GM13977 (cell line): ENCODE measurements at regions not wholly inside any gene's neighbourhood (a gene's known extent, or its start where the extent isn't known, plus 50 kb on each side); places are given as distances from the start of the nearest gene placed in this dataset.

Experiments used
- DNase-seq: peaks from one replicate; pipeline ENCODE4 v3.0.0; 2012; ENCODE audit warnings: low spot score
- in situ Hi-C: fragments of 300-500 bp; cut with MboI; formaldehyde crosslinking; loops from one replicate; pipeline ENCODE4 v1.12.0; 2022; ENCODE audit warnings: low sequenced_read_pairs, low pct_unique_long_range_greater_than_20kb, mixed read lengths, inconsistent platforms; ENCODE audit not compliant: unreplicated experiment
- TF ChIP-seq, protein P1 (sequence below): IDR thresholded peaks from 2 replicates; pipeline ENCODE4 v1.5.1; 2012; ENCODE audit warnings: mild to moderate bottlenecking, control low read depth; ENCODE audit not compliant: insufficient read depth; ENCODE audit errors: extremely low read depth, missing control alignments

DNA sequence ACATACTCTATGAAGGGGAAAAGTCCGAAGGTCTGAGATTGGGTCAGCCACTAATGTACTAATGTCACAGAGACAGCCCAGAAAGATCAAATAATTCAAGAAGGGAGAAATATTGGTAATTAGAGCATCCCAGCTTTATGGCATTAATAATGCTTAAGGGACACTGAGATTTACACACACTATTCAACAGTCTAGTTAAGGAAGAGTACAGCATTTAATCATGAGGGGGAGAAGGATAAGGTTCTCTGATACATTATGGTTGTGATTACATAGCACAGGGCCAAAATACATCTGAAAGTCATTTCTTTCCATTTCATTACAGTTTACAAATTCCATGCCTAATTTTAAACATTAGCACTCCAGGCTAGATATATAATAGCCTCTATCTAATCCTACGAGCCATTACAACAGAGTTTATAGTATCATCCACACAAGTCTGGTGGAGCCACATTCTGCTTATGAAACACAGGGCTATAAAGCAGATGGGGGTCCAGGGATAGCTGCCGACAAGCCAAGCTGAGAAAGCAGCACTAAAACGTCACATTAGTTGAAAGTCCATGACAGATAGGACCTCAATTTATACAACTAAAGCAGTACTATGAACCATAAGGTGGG lies 108.0 kb upstream of the GRIA3 start:
- TF ChIP-seq, protein P1, sequence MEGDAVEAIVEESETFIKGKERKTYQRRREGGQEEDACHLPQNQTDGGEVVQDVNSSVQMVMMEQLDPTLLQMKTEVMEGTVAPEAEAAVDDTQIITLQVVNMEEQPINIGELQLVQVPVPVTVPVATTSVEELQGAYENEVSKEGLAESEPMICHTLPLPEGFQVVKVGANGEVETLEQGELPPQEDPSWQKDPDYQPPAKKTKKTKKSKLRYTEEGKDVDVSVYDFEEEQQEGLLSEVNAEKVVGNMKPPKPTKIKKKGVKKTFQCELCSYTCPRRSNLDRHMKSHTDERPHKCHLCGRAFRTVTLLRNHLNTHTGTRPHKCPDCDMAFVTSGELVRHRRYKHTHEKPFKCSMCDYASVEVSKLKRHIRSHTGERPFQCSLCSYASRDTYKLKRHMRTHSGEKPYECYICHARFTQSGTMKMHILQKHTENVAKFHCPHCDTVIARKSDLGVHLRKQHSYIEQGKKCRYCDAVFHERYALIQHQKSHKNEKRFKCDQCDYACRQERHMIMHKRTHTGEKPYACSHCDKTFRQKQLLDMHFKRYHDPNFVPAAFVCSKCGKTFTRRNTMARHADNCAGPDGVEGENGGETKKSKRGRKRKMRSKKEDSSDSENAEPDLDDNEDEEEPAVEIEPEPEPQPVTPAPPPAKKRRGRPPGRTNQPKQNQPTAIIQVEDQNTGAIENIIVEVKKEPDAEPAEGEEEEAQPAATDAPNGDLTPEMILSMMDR: no peak
- in situ Hi-C loops: no loop called here

DNA sequence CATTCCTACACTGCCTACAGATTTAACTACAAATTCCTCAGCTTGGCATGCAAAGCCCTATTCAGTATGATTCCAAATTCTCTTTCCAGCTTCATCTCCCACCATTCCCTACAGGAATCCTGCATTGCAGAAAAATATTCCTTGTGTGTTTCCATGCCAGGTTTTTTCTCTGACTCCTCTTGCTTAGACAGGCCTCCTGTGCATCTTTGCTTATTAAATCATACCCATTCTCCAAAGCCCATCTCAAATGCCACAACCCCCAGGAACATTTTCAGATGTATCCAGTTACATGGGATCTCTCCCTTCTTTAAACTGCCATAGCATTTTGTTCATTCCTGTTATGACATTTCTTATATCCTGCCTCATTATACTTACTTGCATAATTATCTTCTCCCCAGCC lies 106.4 kb upstream of the GRIA3 start:
- in situ Hi-C loops: no loop called here

More for the DNA sequence above, 108.0 kb upstream of the GRIA3 start:
- DNase-seq: no peak

DNA sequence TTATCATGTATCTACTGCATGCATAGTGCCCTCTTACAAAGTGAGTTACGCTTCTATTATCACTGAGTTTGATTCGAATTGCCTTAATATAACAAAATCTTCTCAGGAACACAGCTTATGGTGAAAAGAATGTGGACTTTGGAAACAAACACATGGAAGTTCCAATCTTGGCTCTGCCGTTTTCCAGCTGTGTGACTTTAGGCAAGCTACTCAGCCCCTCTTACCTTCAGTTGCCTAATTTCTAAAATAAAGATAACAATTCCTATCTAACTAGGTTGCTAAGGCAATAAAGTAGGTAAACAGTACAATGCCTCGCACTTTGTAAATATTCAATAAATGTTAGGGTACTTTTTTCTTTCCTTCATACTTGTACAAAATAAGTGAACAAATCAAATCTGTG lies 104.0 kb upstream of the GRIA3 start:
- TF ChIP-seq, protein P1: no peak
- no peak for DNase-seq
- in situ Hi-C loops: no loop called here

More for the DNA sequence above, 106.4 kb upstream of the GRIA3 start:
- TF ChIP-seq, protein P1: no peak
- DNase-seq: no peak

DNA sequence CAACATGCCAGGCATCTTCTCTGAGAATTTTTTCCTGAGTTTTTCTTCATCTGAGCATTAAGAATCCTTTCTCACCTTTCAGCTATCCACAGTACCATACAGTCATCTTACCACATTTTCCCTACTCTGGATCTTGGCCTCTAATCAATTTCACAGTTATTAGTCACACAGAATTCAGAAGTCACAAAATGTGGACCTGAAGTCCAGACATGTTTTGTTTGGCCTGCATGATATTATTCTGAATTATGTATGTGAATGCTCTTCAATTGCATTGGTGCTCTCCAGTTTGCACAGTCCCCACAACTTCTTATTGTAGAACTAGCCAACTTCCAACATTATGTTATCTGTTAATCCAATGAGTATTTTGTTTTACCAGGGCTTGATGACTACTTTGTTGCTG lies 102.3 kb upstream of the GRIA3 start:
- no peak for DNase-seq
- in situ Hi-C loops: no loop called here
- TF ChIP-seq, protein P1: no peak

DNA sequence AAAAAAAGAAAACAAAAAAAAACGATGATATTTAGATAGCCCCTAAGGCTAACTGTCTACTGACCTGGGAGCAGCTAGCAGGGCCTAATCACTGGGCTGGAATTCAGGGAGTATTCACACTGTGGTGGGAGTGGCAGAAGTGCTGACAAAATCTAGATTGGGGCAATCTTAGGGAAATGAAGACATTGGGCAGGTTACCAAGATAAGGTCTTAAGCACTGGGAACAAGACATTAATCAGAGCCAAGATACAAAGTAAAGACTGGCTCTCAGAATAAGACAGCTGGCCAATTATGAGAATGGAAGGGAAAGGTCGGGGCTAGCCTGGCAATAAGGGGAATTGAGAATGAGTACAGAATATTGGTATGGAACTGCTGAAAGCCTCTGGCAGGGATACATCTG lies 100.2 kb upstream of the GRIA3 start:
- no peak for DNase-seq
- in situ Hi-C loops: no loop called here
- TF ChIP-seq, protein P1: no peak

DNA sequence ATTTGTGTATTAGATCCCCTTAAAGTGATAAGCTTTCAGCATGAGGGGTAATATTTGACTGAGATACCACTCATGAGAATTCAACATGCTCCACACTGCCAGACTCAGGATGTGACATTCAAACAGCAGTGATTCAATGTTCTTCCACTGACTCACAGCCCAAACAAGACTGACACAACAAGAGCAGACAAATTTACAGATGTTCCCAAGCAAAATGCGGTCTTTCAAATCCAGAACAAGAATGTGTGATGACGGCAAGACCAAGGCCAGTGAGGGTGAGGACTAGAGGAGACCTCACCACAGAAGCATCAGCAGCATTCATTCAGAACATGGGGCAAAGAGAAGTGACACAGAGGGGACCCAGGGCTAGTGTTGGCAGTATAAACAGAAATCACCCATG lies 99.3 kb upstream of the GRIA3 start:
- TF ChIP-seq, protein P1: no peak
- in situ Hi-C loops: no loop called here
- DNase-seq: no peak
